ENCODE measurements at regions not wholly inside any gene's neighbourhood (a gene's known extent, or its start where the extent isn't known, plus 50 kb on each side); places are given as distances from the start of the nearest gene placed in this dataset.
"Not testable (repeated sequence)": the region's sequence is repeated elsewhere in the genome, so short reads cannot be mapped to it uniquely, and the experiment has no call there.

DNA sequence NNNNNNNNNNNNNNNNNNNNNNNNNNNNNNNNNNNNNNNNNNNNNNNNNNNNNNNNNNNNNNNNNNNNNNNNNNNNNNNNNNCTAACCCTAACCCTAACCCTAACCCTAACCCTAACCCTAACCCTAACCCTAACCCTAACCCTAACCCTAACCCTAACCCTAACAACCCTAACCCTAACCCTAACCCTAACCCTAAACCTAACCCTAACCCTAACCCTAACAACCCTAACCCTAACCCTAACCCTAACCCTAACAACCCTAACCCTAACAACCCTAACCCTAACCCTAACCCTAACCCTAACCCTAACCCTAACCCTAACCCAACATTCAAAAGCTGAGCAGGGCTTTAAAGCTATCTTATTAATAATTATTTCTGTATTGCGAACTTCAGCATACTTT lies 182.5 kb upstream of the FAM20C start:
- not testable (repeated sequence) for H3K27ac ChIP-seq (ENCODE audit: low read depth, low read length); H3K36me3 ChIP-seq (ENCODE audit: control insufficient read depth, insufficient read depth, low read length); H3K4me1 ChIP-seq (ENCODE audit: control insufficient read depth, insufficient read depth, low read length); H3K9ac ChIP-seq (ENCODE audit: low read length); H3K27me3 ChIP-seq (ENCODE audit: control insufficient read depth, insufficient read depth, low read length); H3K4me3 ChIP-seq (ENCODE audit: low read length)

DNA sequence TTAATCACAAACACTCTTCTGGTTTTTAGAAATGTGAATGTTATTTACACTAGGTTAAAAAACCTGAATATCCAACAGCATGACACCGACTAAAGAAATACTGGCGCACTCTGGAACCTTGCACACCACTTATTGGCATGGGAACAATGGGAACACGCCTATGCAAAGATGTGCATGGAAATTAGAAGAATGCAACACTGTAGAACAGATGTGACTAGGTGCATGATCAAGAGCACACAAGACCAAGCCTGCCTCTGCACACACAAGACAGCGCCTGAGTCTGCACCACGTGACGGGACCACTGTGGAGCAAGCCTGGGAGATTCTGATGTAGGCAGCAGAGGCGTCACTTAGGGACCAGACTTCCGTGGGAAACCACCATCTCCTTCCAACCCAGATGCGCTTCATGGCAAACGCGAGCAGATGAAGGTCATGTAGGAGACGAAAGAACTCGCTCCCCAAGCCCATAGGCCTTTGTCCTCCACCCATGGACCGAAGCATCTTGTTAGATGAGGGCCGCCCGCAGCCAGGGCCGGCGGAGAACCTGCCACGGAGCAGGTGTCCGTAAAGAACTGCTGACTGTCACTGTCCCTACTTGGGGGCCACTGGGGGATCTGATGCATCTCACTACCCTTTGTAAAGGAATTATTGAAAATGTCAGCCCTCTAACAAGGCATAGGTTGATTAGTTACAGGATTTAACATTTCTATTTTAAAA lies 159.6 kb upstream of the FAM20C start:
- H3K9ac ChIP-seq (ENCODE audit: low read length); H3K4me1 ChIP-seq (ENCODE audit: control insufficient read depth, insufficient read depth, low read length); H3K27ac ChIP-seq (ENCODE audit: low read depth, low read length); H3K27me3 ChIP-seq (ENCODE audit: control insufficient read depth, insufficient read depth, low read length); H3K36me3 ChIP-seq (ENCODE audit: control insufficient read depth, insufficient read depth, low read length); H3K4me3 ChIP-seq (ENCODE audit: low read length): not testable (repeated sequence)

DNA sequence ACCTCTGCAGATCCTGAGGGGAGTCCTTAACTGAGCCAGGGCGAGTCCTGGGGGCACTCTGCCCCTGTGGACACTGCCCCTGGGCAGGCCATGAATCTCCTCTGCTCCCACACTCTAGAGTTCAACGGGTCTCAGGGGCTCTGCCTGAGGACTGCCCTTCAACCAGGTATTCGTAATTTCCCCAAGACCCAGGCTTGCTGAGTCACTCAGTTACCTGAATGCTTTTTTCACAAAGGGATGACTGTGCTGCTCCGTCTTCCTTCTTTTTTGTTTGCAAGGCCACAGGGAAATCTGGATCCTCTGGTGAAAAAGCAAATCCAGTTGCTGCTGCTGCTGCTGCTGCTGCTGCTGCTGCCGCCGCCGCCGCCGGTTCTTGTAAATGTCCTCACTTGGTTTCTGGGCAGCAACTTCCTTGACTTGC lies 157.2 kb upstream of the FAM20C start:
- not testable (repeated sequence) for H3K4me1 ChIP-seq (ENCODE audit: control insufficient read depth, insufficient read depth, low read length); H3K36me3 ChIP-seq (ENCODE audit: control insufficient read depth, insufficient read depth, low read length); H3K27me3 ChIP-seq (ENCODE audit: control insufficient read depth, insufficient read depth, low read length); H3K4me3 ChIP-seq (ENCODE audit: low read length); H3K27ac ChIP-seq (ENCODE audit: low read depth, low read length); H3K9ac ChIP-seq (ENCODE audit: low read length)

DNA sequence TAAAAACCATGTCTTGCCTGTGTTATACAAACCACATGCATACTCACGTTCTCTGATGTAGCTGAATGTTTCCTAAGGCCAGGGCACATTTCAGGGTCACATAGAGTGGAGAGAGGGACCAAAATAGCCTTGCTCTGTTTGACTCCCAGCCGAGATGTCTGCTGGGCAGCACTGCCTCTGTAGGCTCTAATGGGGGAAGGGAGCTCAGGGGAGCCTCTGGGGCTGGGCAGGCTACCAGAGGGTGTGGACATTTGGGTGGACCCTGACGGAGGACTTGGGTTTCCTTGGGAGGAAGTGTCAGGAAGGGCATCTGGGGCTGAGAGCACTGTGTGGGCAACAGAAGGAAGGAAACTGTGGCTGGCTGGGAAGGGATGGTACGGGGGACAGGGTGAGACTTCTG lies 155.8 kb upstream of the FAM20C start:
- H3K9ac ChIP-seq (ENCODE audit: low read length); H3K27ac ChIP-seq (ENCODE audit: low read depth, low read length); H3K4me3 ChIP-seq (ENCODE audit: low read length); H3K36me3 ChIP-seq (ENCODE audit: control insufficient read depth, insufficient read depth, low read length); H3K4me1 ChIP-seq (ENCODE audit: control insufficient read depth, insufficient read depth, low read length); H3K27me3 ChIP-seq (ENCODE audit: control insufficient read depth, insufficient read depth, low read length): not testable (repeated sequence)

DNA sequence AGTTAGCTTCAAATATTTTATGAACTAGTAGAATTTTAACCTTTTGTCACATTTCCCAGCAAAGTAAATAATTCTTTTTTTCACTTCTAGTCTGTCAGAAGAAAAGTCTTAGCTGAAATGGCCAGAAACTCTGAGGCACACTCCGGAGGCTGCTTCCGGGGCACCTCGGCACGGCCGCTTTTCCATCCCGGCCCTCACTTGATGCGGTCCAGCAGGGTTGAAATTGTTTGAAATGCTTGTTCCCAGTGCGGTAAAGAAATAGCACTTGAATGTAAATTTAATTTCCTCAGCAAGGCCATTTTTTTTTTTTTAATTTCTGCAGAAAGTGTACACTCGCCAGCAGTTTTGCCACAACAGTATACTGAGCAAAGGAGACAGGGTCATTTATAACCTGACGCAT lies 154.7 kb upstream of the FAM20C start:
- not testable (repeated sequence) for H3K27me3 ChIP-seq (ENCODE audit: control insufficient read depth, insufficient read depth, low read length); H3K9ac ChIP-seq (ENCODE audit: low read length); H3K27ac ChIP-seq (ENCODE audit: low read depth, low read length); H3K4me1 ChIP-seq (ENCODE audit: control insufficient read depth, insufficient read depth, low read length); H3K4me3 ChIP-seq (ENCODE audit: low read length); H3K36me3 ChIP-seq (ENCODE audit: control insufficient read depth, insufficient read depth, low read length)

DNA sequence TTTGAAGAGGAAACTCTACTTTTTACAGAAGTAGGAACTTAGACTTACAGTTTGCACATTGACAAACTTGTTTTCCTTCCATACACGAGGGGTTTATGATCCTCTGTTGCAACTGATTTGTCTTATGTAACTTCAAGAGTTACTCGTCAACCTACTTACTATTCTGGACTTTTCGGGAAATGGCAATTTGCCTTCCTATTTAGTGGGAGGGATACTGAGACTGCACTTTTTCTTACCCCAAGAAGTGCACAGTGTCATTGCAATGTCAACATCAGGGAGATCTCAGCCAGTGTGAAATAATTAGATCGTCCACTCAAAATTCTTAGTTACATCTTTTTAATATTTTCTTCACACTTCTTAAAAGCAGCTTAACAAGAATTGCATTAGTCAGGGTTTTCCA lies 153.9 kb upstream of the FAM20C start:
- H3K9ac ChIP-seq (ENCODE audit: low read length); H3K27ac ChIP-seq (ENCODE audit: low read depth, low read length); H3K27me3 ChIP-seq (ENCODE audit: control insufficient read depth, insufficient read depth, low read length); H3K4me3 ChIP-seq (ENCODE audit: low read length); H3K36me3 ChIP-seq (ENCODE audit: control insufficient read depth, insufficient read depth, low read length); H3K4me1 ChIP-seq (ENCODE audit: control insufficient read depth, insufficient read depth, low read length): not testable (repeated sequence)

DNA sequence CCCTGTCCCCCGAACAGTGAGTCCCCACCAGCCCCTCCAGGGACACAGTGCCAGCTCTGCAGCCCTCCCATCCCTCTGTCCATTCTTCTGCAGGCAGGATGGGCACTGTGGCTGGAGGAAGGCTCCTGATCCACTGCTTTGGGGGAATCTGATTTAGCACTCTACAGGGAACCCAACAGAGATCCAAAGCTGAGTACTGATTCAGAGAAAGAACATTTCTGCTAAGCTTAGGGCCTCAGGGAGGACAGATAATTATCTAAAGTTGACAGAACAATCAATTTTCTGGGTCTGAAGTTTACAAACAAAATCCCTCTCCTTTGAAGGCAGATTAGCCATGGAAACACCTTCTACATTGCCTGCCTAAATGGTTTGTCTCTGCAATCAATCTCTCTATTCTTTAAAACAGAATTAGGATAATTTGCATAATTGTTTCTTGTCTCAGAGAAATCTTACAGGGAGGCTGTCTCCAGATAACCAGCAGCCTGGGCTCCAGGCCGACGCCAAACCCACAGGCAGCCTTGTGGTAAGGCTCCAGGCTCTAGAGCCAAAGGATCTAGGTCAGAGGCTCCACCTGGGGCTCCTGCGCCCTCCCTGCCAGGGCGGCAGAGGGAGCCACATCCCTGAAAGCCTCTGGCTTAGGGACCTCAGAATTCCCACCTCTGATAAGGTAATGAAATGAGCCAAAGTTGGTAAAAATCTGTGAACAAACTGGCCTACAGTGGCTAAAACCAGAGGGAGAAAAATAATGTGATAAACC lies 152.2 kb upstream of the FAM20C start:
- not testable (repeated sequence) for H3K4me1 ChIP-seq (ENCODE audit: control insufficient read depth, insufficient read depth, low read length); H3K27me3 ChIP-seq (ENCODE audit: control insufficient read depth, insufficient read depth, low read length); H3K9ac ChIP-seq (ENCODE audit: low read length); H3K4me3 ChIP-seq (ENCODE audit: low read length); H3K36me3 ChIP-seq (ENCODE audit: control insufficient read depth, insufficient read depth, low read length); H3K27ac ChIP-seq (ENCODE audit: low read depth, low read length)

DNA sequence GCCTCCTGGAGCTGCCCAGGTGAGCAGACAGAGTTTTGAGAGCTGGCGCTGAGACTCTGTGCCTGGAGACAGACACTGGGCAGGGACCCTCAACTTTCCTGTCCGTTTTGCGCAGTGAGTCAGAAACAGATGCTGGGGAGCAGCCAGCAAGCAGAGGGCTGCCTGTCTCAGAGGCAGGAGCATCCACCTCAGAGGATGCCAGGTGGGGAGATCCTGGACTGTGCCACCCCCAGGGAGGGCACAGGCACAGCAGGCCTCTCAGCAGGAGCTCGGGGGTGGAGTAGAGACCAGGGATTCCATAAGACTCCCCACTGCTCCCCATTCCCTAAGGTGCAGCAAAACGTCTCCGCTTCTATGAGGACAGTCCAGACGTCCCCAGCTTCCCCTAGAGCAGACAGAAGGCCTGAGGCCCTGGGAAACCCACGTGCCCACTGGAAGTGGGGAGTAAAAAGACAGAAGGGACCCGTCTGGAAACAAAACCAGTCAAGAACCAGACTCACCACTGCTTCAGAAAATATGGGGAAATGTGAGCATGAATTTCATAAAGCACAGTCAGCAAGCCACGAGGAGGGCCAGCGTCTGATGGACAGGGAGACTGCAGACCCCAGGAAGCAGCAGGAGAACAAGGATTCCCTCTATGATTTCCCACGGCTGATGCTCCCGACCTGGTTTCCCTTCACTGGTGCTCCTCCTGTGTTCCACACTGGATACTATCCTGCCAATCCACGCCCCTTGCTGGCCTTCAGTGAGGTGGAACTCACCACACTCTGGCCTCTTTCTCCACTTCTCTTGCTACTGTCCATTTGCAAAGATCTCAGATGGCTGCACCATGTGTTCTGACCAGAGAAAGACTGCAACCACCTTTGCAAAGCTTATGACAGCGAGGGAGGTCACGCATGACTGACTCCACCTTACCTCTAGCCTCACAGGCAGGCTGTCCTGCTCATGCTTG lies 151.3 kb upstream of the FAM20C start:
- Histone ChIP-seq H3K36me3 (ENCODE audit: control insufficient read depth, insufficient read depth, low read length) (no peaks in the 10 kb centered on the region), H3K4me3 (ENCODE audit: low read length) (no peak overlapping the region), H3K27me3 (ENCODE audit: control insufficient read depth, insufficient read depth, low read length) (no peaks in the 10 kb centered on the region), H3K9ac (ENCODE audit: low read length) (no peak overlapping the region), H3K27ac (ENCODE audit: low read depth, low read length) (no peak overlapping the region), H3K4me1 (ENCODE audit: control insufficient read depth, insufficient read depth, low read length) (no peaks in the 10 kb centered on the region)

DNA sequence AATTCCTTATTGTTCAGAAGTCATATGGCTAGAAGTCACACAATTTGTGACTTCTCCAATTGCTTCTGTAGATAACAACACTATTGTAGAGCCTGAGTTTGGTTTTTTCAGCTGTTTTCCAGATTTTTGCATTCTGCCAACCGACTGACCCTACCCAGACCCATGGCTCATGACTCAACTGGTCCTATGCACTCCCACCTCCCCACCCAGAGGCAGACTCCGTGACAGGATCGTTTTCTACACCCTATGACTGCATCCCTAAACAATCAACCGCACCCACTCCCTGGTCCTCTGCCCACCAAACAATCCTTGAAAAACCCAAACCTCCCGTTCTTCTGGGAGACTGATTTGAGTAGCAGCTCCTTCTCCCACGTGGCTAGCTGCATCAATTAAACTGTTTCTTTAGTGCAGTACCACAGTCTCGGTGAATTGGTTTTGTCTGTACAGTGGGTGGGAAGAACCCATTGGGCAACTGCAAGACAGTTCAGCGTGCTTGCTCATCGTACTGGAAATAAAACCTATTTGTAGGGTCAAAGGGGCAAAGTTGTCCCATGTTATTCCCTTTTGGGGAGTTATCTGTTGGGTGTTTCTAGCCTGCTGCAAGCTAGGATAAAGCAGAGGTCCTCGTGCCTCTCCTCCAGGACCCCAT lies 150.3 kb upstream of the FAM20C start:
- no peak overlapping the region for H3K4me3 ChIP-seq (ENCODE audit: low read length)
- no peaks in the 10 kb centered on the region for H3K27me3 ChIP-seq (ENCODE audit: control insufficient read depth, insufficient read depth, low read length)
- H3K36me3 ChIP-seq (ENCODE audit: control insufficient read depth, insufficient read depth, low read length) = no peaks in the 10 kb centered on the region
- no peak overlapping the region for H3K9ac ChIP-seq (ENCODE audit: low read length)
- no peak overlapping the region for H3K27ac ChIP-seq (ENCODE audit: low read depth, low read length)
- no peaks in the 10 kb centered on the region for H3K4me1 ChIP-seq (ENCODE audit: control insufficient read depth, insufficient read depth, low read length)

DNA sequence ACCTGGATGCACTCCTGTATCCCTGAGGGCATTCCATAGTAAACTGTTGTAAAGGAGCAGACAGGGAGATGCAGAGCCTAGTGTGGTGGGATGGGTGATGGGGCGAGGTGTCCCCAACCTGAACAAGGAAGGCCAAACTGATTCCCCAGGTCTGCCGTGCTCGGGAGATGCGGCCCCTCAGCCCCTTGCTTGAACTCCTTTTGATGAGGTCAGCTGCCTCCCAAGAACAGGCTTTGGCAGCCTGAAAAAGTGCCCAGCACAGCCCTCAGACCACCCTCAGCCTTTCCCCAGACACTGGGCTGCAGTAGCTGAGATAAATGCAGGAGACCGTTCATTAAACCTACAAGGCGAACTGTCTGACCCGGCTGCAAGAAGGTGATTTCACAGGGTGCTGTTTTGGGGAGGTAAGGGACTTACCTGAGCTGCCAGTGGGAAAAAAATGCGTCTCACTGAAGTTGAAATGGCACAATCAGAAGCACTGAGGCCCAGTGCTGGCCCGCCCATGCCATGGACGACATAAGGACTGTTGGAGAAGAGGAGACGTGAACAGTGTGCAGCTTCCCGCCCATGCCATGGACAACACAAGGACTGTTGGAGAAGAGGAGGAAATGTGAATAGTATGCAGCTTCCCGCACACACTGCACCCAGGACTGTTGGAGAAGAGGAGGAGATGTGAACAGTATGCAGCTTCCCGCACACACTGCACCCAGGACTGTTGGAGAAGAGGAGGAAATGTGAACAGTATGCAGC lies 148.4 kb upstream of the FAM20C start:
- H3K4me3 ChIP-seq (ENCODE audit: low read length) = no peak overlapping the region
- no peaks in the 10 kb centered on the region for H3K36me3 ChIP-seq (ENCODE audit: control insufficient read depth, insufficient read depth, low read length)
- H3K9ac ChIP-seq (ENCODE audit: low read length) = no peak overlapping the region
- no peak overlapping the region for H3K27ac ChIP-seq (ENCODE audit: low read depth, low read length)
- H3K4me1 ChIP-seq (ENCODE audit: control insufficient read depth, insufficient read depth, low read length) = no peaks in the 10 kb centered on the region
- no peaks in the 10 kb centered on the region for H3K27me3 ChIP-seq (ENCODE audit: control insufficient read depth, insufficient read depth, low read length)

DNA sequence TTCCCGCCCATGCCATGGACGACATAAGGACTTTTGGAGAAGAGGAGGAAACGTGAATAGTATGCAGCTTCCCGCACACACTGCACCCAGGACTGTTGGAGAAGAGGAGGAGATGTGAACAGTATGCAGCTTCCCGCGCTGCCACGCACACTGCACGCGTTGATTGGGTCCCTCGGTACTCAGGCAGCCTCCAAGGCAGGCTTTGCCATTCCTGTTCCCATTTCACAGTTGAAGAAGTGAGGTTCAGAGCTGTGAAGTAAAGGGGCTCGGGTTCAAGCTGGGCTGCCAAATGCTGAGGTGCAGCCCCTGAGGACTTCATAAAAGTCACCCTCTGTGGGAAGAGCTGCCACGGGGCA lies 147.9 kb upstream of the FAM20C start:
- Histone ChIP-seq H3K9ac (ENCODE audit: low read length) (no peak overlapping the region), H3K4me1 (ENCODE audit: control insufficient read depth, insufficient read depth, low read length) (no peaks in the 10 kb centered on the region), H3K36me3 (ENCODE audit: control insufficient read depth, insufficient read depth, low read length) (no peaks in the 10 kb centered on the region), H3K27ac (ENCODE audit: low read depth, low read length) (no peak overlapping the region), H3K27me3 (ENCODE audit: control insufficient read depth, insufficient read depth, low read length) (no peaks in the 10 kb centered on the region), H3K4me3 (ENCODE audit: low read length) (no peak overlapping the region)
